Gastroesophageal sphincter (tissue), 3 donors: ENCODE measurements at regions not wholly inside any gene's neighbourhood (a gene's known extent, or its start where the extent isn't known, plus 50 kb on each side); places are given as distances from the start of the nearest gene placed in this dataset.

Source experiments
- CTCF ChIP-seq, 4 experiments: fragments of 200-600 bp in 2 of 4; fragments of 450-650 bp in 2 of 4; sonication (generic) in 1 of 4; IDR thresholded peaks; one replicate each; pipeline ENCODE4 v1.5.1; 2017 to 2019; ENCODE audit warnings: antibody characterized with exemption in 4 of 4, mild to moderate bottlenecking in 2 of 4, moderate library complexity in 2 of 4
- POLR2A ChIP-seq, 2 donors: fragments of 450-650 bp; IDR thresholded peaks; one replicate each; pipeline ENCODE4 v1.6.1; 2017; ENCODE audit warnings: antibody characterized with exemption in 2 of 2, mild to moderate bottlenecking in 2 of 2, moderate library complexity in 1 of 2

GRCh38 chr14:49315570-49315969 lies 270.6 kb downstream of the RPS29 start:
- no peak for TF ChIP-seq POLR2A (IDR thresholded peaks at IDR 0.05)
- no peak for TF ChIP-seq CTCF (IDR thresholded peaks at IDR 0.05)
